ENCODE measurements at regions not wholly inside any gene's neighbourhood (a gene's known extent, or its start where the extent isn't known, plus 50 kb on each side); places are given as distances from the start of the nearest gene placed in this dataset.

GRCh38 chr22:33111491-33111890 lies 53.3 kb upstream of the SYN3 start:
- FAIRE-seq: no peak
- H3K9ac ChIP-seq (ENCODE audit: control insufficient read depth, extremely low read depth, insufficient read depth, low read length): no peak overlapping the region
- no peak overlapping the region for H3K27ac ChIP-seq (ENCODE audit: control insufficient read depth, insufficient read depth, low read length)
- no peak for TF ChIP-seq EZH2 (IDR thresholded peaks at IDR 0.05; ENCODE audit: low read length)
- no peak for TF ChIP-seq CTCF (optimal IDR thresholded peaks at IDR 0.05 in 1 of 3, IDR thresholded peaks at IDR 0.05 in 1 of 3, conservative IDR thresholded peaks at IDR 0.05 in 1 of 3; ENCODE audit: extremely low read depth in 1 of 3, insufficient read depth in 2 of 3, low read length in 3 of 3)
- no peaks in the 10 kb centered on the region for H3K9me1 ChIP-seq (ENCODE audit: control insufficient read depth, extremely low read depth, insufficient read depth, low read length)
- H4K20me1 ChIP-seq (ENCODE audit: control insufficient read depth, extremely low read depth, insufficient read depth, low read length): no peaks in the 10 kb centered on the region
- H3K9me3 ChIP-seq (ENCODE audit: control insufficient read depth, low read depth, low read length): no peaks in the 10 kb centered on the region
- H3K79me2 ChIP-seq (ENCODE audit: control insufficient read depth, insufficient read depth, low read length): no peaks in the 10 kb centered on the region
- dilution Hi-C loops (cut with MboI; ENCODE audit: extremely low pct_ligation_motif_present, low sequenced_read_pairs): no loop called here
- DNase-seq (ENCODE audit: low read depth, low spot score): no peak
- H3K4me1 ChIP-seq (ENCODE audit: control insufficient read depth, extremely low read depth, insufficient read depth, low read length): peaks cover 39% of the 10 kb centered on the region
- no peak overlapping the region for H3K4me3 ChIP-seq (ENCODE audit: control insufficient read depth in 2 of 3, extremely low read depth in 1 of 3, insufficient read depth in 2 of 3, low read depth in 1 of 3, low read length in 3 of 3)
- no peaks in the 10 kb centered on the region for H3K27me3 ChIP-seq (ENCODE audit: control insufficient read depth, extremely low read depth, insufficient read depth, low read length)
- H3K36me3 ChIP-seq (ENCODE audit: control insufficient read depth in 2 of 2, extremely low read depth in 1 of 2, insufficient read depth in 2 of 2, low read length in 2 of 2): no peaks in the 10 kb centered on the region
- no peak overlapping the region for H3K4me2 ChIP-seq (ENCODE audit: control insufficient read depth, extremely low read depth, insufficient read depth, low read depth, low read length)
- no peak overlapping the region for H2AFZ ChIP-seq (ENCODE audit: control insufficient read depth, low read length)

GRCh38 chr22:33110562-33111163 lies 52.5 kb upstream of the SYN3 start:
- peak overlapping the region; percentile 12 for H3K4me2 ChIP-seq (ENCODE audit: control insufficient read depth, extremely low read depth, insufficient read depth, low read depth, low read length)
- no peaks in the 10 kb centered on the region for H3K27me3 ChIP-seq (ENCODE audit: control insufficient read depth, extremely low read depth, insufficient read depth, low read length)
- no peak overlapping the region for H2AFZ ChIP-seq (ENCODE audit: control insufficient read depth, low read length)
- DNase-seq (ENCODE audit: low read depth, low spot score): no peak
- dilution Hi-C loops (cut with MboI; ENCODE audit: extremely low pct_ligation_motif_present, low sequenced_read_pairs): no loop called here
- H3K4me1 ChIP-seq (ENCODE audit: control insufficient read depth, extremely low read depth, insufficient read depth, low read length): peaks cover 39% of the 10 kb centered on the region
- TF ChIP-seq CTCF (optimal IDR thresholded peaks at IDR 0.05 in 1 of 3, IDR thresholded peaks at IDR 0.05 in 1 of 3, conservative IDR thresholded peaks at IDR 0.05 in 1 of 3; ENCODE audit: extremely low read depth in 1 of 3, insufficient read depth in 2 of 3, low read length in 3 of 3) (no peak), EZH2 (IDR thresholded peaks at IDR 0.05; ENCODE audit: low read length) (no peak)
- H3K4me3 ChIP-seq (ENCODE audit: control insufficient read depth in 2 of 3, extremely low read depth in 1 of 3, insufficient read depth in 2 of 3, low read depth in 1 of 3, low read length in 3 of 3): no peak overlapping the region
- no peaks in the 10 kb centered on the region for H3K9me3 ChIP-seq (ENCODE audit: control insufficient read depth, low read depth, low read length)
- H3K9ac ChIP-seq (ENCODE audit: control insufficient read depth, extremely low read depth, insufficient read depth, low read length): no peak overlapping the region
- H3K36me3 ChIP-seq (ENCODE audit: control insufficient read depth in 2 of 2, extremely low read depth in 1 of 2, insufficient read depth in 2 of 2, low read length in 2 of 2): no peaks in the 10 kb centered on the region
- FAIRE-seq: peak; percentile 17
- H4K20me1 ChIP-seq (ENCODE audit: control insufficient read depth, extremely low read depth, insufficient read depth, low read length): no peaks in the 10 kb centered on the region
- no peaks in the 10 kb centered on the region for H3K9me1 ChIP-seq (ENCODE audit: control insufficient read depth, extremely low read depth, insufficient read depth, low read length)
- H3K79me2 ChIP-seq (ENCODE audit: control insufficient read depth, insufficient read depth, low read length): no peaks in the 10 kb centered on the region
- peak overlapping the region; percentile 1 for H3K27ac ChIP-seq (ENCODE audit: control insufficient read depth, insufficient read depth, low read length)

Data from keratinocyte (primary cell).